CD4-positive, alpha-beta T cell treated with Interleukin-17A for 1 hour (primary cell): ENCODE measurements at regions not wholly inside any gene's neighbourhood (a gene's known extent, or its start where the extent isn't known, plus 50 kb on each side); places are given as distances from the start of the nearest gene placed in this dataset.
A peak's percentile ranks its signal among the peaks of the same experiment; 100 is the strongest.

Source experiments
- DNase-seq: peaks from one replicate; pipeline ENCODE4 v3.0.0-alpha.2; 2020

GRCh38 chr19:28521614-28522544 is 691.1 kb downstream of the UQCRFS1 start:
- DNase-seq: no peak

- DNase-seq: no peak
These were observed 691.9 kb downstream of the UQCRFS1 start for GRCh38 chr19:28520998-28521568.

DNA sequence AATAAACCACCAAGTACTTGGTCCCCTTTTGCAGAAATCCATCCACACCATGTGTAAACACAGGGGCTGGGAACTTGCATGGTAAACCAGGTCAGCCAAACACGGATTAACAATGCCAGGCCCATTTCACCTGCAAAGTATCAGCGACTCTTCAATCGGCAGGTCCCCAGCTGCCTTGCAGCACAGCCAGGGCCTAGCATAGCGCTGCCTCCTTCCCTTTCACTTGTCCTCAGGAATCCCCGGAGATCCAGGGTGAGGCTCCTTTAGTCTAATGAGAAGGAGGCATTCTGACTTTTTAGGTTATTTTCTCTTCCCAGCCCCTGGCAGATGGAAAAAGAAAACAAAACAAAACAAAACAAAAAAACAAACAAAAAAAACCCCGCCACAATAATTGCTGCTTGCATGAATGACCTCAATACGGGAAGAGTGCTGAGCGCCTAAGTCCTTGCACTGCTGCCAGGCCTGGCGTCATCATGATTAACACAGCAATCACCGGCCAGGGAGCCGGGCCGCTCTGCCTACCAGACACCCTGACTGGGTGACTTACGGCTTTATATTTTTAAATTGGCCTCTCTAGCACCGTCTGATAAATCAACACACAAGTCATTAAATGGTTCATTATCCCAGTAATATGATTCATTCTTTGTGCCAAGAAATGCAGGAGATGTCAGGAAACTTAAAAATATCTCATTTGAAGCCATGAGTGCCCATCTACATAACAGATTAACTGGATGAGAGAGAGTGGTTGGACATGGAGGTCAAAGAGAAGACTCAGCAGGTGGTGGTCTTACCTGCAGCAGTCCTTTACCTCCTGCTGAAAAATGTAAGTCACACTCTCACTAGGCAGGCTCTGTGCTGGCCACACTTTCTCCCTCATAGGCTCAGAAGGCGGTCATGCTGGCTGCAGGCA is 692.7 kb downstream of the UQCRFS1 start:
- no peak for DNase-seq

DNA sequence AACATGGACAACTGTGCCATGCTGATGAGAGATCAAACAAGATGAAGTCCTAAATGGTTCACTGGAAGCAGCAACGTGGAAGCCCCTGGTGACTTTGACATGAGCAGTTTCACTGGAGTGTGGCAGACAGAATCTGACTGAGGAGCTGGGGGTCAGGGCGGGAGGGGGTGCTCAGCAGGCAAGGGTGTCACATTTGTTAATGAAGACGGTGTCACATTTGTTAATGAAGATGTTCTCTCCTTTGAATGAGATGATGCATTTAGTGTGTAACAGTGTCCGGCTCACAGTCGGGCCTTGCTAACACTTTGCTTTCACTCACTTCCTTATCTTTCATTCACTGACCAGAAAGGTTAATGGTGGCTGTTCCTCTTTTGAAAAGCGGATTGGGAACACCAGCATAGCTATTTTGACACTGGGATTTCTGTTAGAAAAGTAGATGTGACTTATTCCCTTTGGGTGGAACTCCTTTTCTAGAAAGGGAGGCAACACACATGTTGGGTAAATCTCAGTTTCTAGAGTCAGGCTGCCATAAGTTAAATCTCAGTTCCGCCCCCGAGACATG is 693.7 kb downstream of the UQCRFS1 start:
- DNase-seq: no peak

GRCh38 chr19:28516415-28516872 is 696.5 kb downstream of the UQCRFS1 start:
- DNase-seq: no peak

DNA sequence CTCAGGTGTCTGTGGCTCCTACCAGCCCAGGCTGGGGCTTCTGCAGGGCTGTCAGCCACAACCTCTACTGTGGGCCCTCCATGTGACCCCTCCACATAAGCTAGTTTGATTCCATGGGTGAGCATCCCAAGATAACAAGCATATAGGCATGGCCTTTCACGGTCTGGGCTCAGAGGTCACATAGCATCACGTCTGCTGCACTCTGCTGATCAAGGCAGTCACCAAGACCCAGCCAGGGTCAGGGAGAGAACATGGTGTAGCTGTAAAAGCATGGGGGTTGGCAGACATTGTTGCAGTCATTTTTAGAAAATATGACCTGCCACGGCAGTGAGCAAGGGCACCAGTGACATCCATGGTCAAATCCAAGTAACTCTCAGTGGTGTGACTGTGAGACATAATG is 698.8 kb downstream of the UQCRFS1 start:
- DNase-seq: no peak

- no peak for DNase-seq
These were observed 701.3 kb downstream of the UQCRFS1 start for GRCh38 chr19:28511655-28512054.

- DNase-seq: no peak
These were observed 703.7 kb downstream of the UQCRFS1 start for GRCh38 chr19:28509079-28509895.

GRCh38 chr19:28508666-28509065 is 704.3 kb downstream of the UQCRFS1 start:
- DNase-seq: no peak

DNA sequence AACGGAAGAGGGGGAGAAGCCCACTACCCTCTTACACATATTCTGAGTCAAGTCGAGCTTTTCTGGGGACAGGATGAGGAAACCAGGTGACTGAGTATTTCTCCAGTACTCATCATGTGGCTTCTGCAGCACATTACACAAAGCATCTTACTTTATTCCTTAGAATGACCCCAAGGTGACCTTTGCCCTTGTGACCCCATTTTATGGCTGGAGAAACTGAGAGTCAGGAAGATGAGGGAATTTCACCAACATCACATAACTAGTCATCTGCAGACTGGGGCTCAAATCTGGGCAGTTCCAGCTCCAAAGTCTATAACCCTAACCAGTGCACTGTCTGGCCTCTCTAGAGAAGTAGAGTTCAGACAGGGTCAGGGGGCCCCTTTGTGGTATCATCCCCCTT is 707.0 kb downstream of the UQCRFS1 start:
- no peak for DNase-seq

DNA sequence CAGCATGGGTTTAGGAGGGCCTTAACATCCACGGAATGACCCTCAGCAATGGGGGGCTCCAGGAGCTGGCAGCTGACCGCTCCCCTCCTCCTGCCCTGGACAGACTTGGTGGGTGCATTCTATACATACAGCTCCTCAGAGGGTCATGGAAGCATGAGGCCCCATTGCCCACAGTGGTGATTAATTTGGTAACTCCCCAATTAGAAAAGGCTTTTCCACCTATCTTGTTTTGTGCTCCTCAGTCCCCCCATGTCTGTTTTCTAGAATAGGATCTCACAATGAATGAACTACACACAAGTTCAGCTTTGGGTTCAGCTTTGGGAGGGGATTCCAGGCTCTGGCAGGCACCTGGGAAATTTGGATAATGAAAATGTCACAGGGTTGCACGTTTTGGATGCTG is 707.8 kb downstream of the UQCRFS1 start:
- DNase-seq: no peak

GRCh38 chr19:28504727-28505126 is 708.2 kb downstream of the UQCRFS1 start:
- DNase-seq: no peak

DNA sequence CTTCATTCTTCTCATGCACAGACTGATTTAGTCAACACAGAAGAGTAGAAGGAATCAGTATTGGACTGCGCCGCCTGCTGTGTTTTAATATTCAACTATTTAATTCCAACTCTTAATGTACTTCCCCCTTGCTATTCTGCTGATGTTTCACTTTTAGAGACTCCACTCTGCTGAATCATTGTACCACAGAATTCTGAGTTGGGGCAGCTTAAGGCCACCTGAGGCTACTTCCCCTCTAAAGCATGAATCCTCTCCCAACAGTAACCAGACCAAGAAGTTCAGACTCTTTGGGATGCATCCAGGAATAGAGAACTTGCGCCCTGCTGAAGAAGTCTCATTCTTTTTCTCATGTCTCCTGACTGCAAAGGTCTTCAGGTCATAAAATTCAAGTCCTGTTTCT is 708.8 kb downstream of the UQCRFS1 start:
- no peak for DNase-seq

GRCh38 chr19:28502879-28503734 is 709.8 kb downstream of the UQCRFS1 start:
- no peak for DNase-seq

- no peak for DNase-seq
These were observed 711.0 kb downstream of the UQCRFS1 start for GRCh38 chr19:28501976-28502375.

- peak; percentile 19 for DNase-seq
These were observed 711.8 kb downstream of the UQCRFS1 start for GRCh38 chr19:28500982-28501630.

GRCh38 chr19:28500296-28500695 is 712.7 kb downstream of the UQCRFS1 start:
- no peak for DNase-seq

DNA sequence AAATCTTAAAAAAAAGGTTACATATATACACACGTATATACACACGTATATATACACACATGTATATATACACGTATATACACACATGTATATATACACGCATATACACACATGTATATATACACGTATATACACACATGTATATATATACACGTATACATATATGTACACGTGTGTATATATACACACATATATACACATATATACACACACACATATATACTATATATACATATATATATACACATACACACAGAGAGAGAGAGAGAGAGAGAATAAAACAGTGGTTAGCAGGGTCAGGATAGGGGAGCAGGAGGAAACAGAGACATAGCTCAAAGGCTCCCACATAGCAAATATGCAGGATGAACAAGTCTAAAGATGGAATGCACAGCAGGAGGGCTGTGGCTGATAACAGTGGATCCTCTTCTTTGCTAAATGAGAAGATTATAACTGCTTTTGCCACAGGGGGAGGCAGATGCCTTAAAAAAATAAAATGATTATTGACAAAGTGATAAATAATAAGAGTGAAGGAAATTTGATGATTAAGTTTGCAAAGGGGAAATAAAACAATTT is 714.5 kb downstream of the UQCRFS1 start:
- no peak for DNase-seq

- DNase-seq: no peak
These were observed 715.1 kb downstream of the UQCRFS1 start for GRCh38 chr19:28497887-28498286.

GRCh38 chr19:28497137-28497536 is 715.8 kb downstream of the UQCRFS1 start:
- DNase-seq: no peak
